SU-DHL-6 (cell line): ENCODE measurements at regions not wholly inside any gene's neighbourhood (a gene's known extent, or its start where the extent isn't known, plus 50 kb on each side); places are given as distances from the start of the nearest gene placed in this dataset.

ENCODE experiments used
- H2AFZ ChIP-seq: fragments of 200-600 bp; sonication (generic); 2 replicates; pipeline ENCODE4 v1.6.1; 2014; ENCODE audit warnings: low read depth, mild to moderate bottlenecking, moderate library complexity, mixed read lengths, antibody characterized with exemption, low read length; ENCODE audit not compliant: severe bottlenecking
- H3F3A ChIP-seq: fragments of 200-600 bp; shearing (Covaris generic); 2 replicates; pipeline ENCODE4 v1.6.0; 2016; ENCODE audit warnings: antibody characterized with exemption, mild to moderate bottlenecking; ENCODE audit not compliant: insufficient read depth
- H3K27ac ChIP-seq: fragments of 200-600 bp; sonication (generic); 2 replicates; pipeline ENCODE4 v1.5.1; 2016; ENCODE audit warnings: low read depth, mild to moderate bottlenecking, low read length, moderate library complexity, mixed read lengths
- H3K27me3 ChIP-seq: fragments of 200-600 bp; sonication (generic), shearing (Covaris generic); 2 replicates; pipeline ENCODE4 v1.6.0; 2014; ENCODE audit warnings: mild to moderate bottlenecking, low read length
- H3K36me3 ChIP-seq: fragments of 200-600 bp; sonication (generic); 2 replicates; pipeline ENCODE4 v1.6.1; 2014; ENCODE audit warnings: mild to moderate bottlenecking, low read length, mixed read lengths
- H3K4me2 ChIP-seq: fragments of 300-600, 200-600 bp; shearing (Covaris generic), sonication (generic); 2 replicates; pipeline ENCODE4 v1.6.0; 2014; ENCODE audit warnings: low read length, low read depth, mild to moderate bottlenecking; ENCODE audit not compliant: poor library complexity, severe bottlenecking
- H3K4me3 ChIP-seq: fragments of 200-600 bp; sonication (generic); 2 replicates; pipeline ENCODE4 v1.5.1; 2014; ENCODE audit warnings: antibody characterized with exemption, low read length, mild to moderate bottlenecking, mixed read lengths; ENCODE audit not compliant: insufficient read depth, poor library complexity, severe bottlenecking
- H3K79me2 ChIP-seq: fragments of 200-600 bp; sonication (generic); 2 replicates; pipeline ENCODE4 v1.6.1; 2014; ENCODE audit warnings: mild to moderate bottlenecking, low read length, moderate library complexity; ENCODE audit not compliant: insufficient read depth
- H3K9ac ChIP-seq: fragments of 200-600 bp; sonication (generic); 2 replicates; pipeline ENCODE4 v1.7.0; 2014; ENCODE audit warnings: mild to moderate bottlenecking, low read length
- H3K9me2 ChIP-seq: fragments of 200-600 bp; sonication (generic); replicated peaks from 2 replicates; pipeline ENCODE4 v1.6.1; 2014; ENCODE audit warnings: low read length; ENCODE audit not compliant: insufficient read depth
- H3K9me3 ChIP-seq: fragments of 200-600 bp; sonication (generic); 2 replicates; pipeline ENCODE4 v1.6.1; 2014; ENCODE audit warnings: low read length, mixed read lengths; ENCODE audit not compliant: insufficient read depth
- H4K20me1 ChIP-seq: fragments of 200-600 bp; sonication (generic); 2 replicates; pipeline ENCODE4 v1.6.1; 2014; ENCODE audit warnings: low read depth, mild to moderate bottlenecking, antibody characterized with exemption, low read length, moderate library complexity, mixed read lengths
- EZH2phosphoT487 ChIP-seq: fragments of 200-600 bp; sonication (generic), shearing (Covaris generic); conservative IDR thresholded peaks from 2 replicates; pipeline ENCODE4 v1.6.1; 2018; ENCODE audit warnings: mild to moderate bottlenecking, antibody characterized with exemption, low read length, moderate library complexity, mixed read lengths
- TF ChIP-seq, protein P1 (sequence below): fragments of 200-600 bp; sonication (generic); IDR thresholded peaks from one replicate; pipeline ENCODE4 v1.5.1; 2017; ENCODE audit warnings: antibody characterized with exemption, mild to moderate bottlenecking, low read length, moderate library complexity; ENCODE audit not compliant: insufficient read depth, poor library complexity, severe bottlenecking

- no peak overlapping the region for H2AFZ ChIP-seq
- no peak overlapping the region for H3K4me2 ChIP-seq
- TF ChIP-seq EZH2phosphoT487, result no peak
- TF ChIP-seq, protein P1, sequence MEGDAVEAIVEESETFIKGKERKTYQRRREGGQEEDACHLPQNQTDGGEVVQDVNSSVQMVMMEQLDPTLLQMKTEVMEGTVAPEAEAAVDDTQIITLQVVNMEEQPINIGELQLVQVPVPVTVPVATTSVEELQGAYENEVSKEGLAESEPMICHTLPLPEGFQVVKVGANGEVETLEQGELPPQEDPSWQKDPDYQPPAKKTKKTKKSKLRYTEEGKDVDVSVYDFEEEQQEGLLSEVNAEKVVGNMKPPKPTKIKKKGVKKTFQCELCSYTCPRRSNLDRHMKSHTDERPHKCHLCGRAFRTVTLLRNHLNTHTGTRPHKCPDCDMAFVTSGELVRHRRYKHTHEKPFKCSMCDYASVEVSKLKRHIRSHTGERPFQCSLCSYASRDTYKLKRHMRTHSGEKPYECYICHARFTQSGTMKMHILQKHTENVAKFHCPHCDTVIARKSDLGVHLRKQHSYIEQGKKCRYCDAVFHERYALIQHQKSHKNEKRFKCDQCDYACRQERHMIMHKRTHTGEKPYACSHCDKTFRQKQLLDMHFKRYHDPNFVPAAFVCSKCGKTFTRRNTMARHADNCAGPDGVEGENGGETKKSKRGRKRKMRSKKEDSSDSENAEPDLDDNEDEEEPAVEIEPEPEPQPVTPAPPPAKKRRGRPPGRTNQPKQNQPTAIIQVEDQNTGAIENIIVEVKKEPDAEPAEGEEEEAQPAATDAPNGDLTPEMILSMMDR, result no peak
- no peak overlapping the region for H3K4me3 ChIP-seq
- no peaks in the 10 kb centered on the region for H3K9me3 ChIP-seq
- H4K20me1 ChIP-seq, result no peaks in the 10 kb centered on the region
- no peaks in the 10 kb centered on the region for H3K27me3 ChIP-seq
- H3K9ac ChIP-seq, result no peak overlapping the region
- H3F3A ChIP-seq, result no peaks in the 10 kb centered on the region
- H3K9me2 ChIP-seq, result no peaks in the 10 kb centered on the region
- no peaks in the 10 kb centered on the region for H3K79me2 ChIP-seq
- no peaks in the 10 kb centered on the region for H3K36me3 ChIP-seq
- no peak overlapping the region for H3K27ac ChIP-seq
These were observed 69.6 kb upstream of the SALL4 start for GRCh38 chr20:51871943-51872342.

DNA sequence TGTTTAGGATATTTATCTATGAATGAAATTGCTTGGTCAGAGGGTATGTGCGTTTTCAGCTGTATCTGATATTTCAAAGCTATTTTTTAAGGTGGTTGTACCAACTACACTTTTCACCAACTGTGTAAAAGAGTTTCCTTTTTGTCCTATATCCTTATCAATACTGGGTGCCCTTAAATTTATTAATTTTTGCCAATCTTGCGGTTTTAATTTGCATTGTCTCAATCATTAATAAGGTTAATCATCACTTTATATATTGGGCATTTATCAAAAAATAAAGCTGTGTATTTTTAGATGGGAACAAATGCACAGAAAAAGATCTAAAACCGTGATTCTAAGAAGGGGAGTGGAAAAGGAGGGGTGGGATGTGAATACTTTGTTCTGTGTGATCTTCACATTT is 66.7 kb upstream of the SALL4 start:
- no peaks in the 10 kb centered on the region for H3F3A ChIP-seq
- H3K4me3 ChIP-seq, result no peak overlapping the region
- TF ChIP-seq, protein P1, result no peak
- TF ChIP-seq EZH2phosphoT487, result no peak
- no peak overlapping the region for H3K27ac ChIP-seq
- H3K9me2 ChIP-seq, result no peaks in the 10 kb centered on the region
- no peaks in the 10 kb centered on the region for H3K27me3 ChIP-seq
- H3K9me3 ChIP-seq, result no peaks in the 10 kb centered on the region
- no peaks in the 10 kb centered on the region for H3K79me2 ChIP-seq
- no peaks in the 10 kb centered on the region for H4K20me1 ChIP-seq
- H3K36me3 ChIP-seq, result no peaks in the 10 kb centered on the region
- no peak overlapping the region for H3K4me2 ChIP-seq
- H2AFZ ChIP-seq, result no peak overlapping the region
- H3K9ac ChIP-seq, result no peak overlapping the region

GRCh38 chr20:51867251-51867650 is 64.9 kb upstream of the SALL4 start:
- H3K36me3 ChIP-seq, result no peaks in the 10 kb centered on the region
- no peaks in the 10 kb centered on the region for H3F3A ChIP-seq
- H3K27me3 ChIP-seq, result no peaks in the 10 kb centered on the region
- no peaks in the 10 kb centered on the region for H3K79me2 ChIP-seq
- H3K9me2 ChIP-seq, result no peaks in the 10 kb centered on the region
- no peaks in the 10 kb centered on the region for H4K20me1 ChIP-seq
- TF ChIP-seq, protein P1, result no peak
- no peak for TF ChIP-seq EZH2phosphoT487
- no peaks in the 10 kb centered on the region for H3K9me3 ChIP-seq
- no peak overlapping the region for H2AFZ ChIP-seq
- H3K4me3 ChIP-seq, result no peak overlapping the region
- H3K27ac ChIP-seq, result no peak overlapping the region
- no peak overlapping the region for H3K4me2 ChIP-seq
- no peak overlapping the region for H3K9ac ChIP-seq

- no peaks in the 10 kb centered on the region for H3K27me3 ChIP-seq
These were observed 62.6 kb upstream of the SALL4 start for GRCh38 chr20:51864967-51865366.

More at GRCh38 chr20:51864967-51865366, 62.6 kb upstream of the SALL4 start:
- H3K9me2 ChIP-seq, result no peaks in the 10 kb centered on the region
- no peak overlapping the region for H2AFZ ChIP-seq
- no peak overlapping the region for H3K4me2 ChIP-seq
- no peak overlapping the region for H3K27ac ChIP-seq
- H4K20me1 ChIP-seq, result no peaks in the 10 kb centered on the region
- H3K9me3 ChIP-seq, result no peaks in the 10 kb centered on the region
- no peaks in the 10 kb centered on the region for H3K79me2 ChIP-seq
- H3K9ac ChIP-seq, result no peak overlapping the region
- no peaks in the 10 kb centered on the region for H3K36me3 ChIP-seq
- H3F3A ChIP-seq, result no peaks in the 10 kb centered on the region
- TF ChIP-seq EZH2phosphoT487, result no peak
- TF ChIP-seq, protein P1, result no peak
- H3K4me3 ChIP-seq, result no peak overlapping the region
